Inflammatory macrophage treated with lipopolysaccharide for 1 hour (primary cell): ENCODE measurements at regions not wholly inside any gene's neighbourhood (a gene's known extent, or its start where the extent isn't known, plus 50 kb on each side); places are given as distances from the start of the nearest gene placed in this dataset.
"Not testable (repeated sequence)": the region's sequence is repeated elsewhere in the genome, so short reads cannot be mapped to it uniquely, and the experiment has no call there.

Experiments
- DNase-seq, 2 donors: peaks; one replicate each; pipeline ENCODE4 v3.0.0-alpha.2; 2020 to 2022

DNA sequence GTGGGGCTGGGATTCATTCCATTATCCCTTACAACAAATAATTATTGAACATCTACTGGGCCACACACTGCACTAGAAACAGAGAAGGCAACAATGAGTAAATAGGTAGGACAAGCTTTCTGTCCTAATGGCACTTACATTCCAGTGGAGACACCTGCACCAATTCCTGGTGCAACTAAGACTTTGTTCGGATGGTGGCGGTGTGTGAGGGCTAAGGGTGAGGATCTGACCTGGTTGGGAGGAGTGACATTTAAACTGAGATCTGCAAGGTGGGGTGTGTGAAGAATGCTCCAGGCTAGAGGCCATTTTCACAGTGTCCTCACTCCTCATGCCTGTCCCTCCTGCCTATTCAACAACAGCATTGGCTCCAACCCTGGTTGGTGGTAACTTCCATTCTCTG, 510.0 kb downstream of the XYLT1 start:
- DNase-seq: no peak

DNA sequence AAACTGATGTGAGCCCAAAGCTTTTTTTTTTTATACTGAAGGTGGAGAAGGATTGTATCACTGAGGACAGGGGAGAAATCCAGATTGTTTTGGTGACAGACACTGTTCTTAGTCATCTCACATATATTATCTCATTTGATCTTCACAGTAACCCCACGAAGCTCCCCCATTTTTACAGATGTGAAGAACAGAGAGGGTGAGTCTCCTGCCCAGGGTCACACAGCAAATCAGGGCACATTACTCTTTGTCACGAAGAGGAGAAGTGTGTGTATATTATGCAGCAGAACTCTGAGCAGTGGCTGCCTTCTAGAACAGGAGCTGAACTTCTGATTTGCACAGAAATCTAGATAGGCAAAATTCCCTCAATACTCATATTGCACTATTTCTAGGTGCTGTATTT, 504.3 kb downstream of the XYLT1 start:
- DNase-seq: no peak

- DNase-seq: no peak
Measured at GRCh38 chr16:16971042-16971441, 499.7 kb downstream of the XYLT1 start.

DNA sequence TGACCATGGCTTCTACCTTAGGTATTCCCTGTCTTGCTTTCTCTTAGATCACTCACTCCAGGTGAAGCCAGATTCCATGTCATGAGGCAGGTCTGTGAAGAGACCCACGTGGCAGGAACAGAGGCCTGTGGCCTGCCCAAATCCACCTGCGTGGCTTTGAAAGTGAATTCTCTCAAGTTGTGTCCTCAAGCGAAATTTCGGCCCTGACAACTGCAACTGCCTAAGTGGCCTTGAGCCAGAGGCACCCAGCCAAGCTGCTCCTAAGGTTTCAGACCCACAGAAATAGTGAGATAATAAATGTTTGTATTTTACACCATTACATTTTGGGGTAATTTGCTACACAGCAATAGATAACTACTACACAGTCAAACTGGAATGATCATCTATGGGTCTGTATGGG, 497.9 kb downstream of the XYLT1 start:
- DNase-seq: no peak

DNA sequence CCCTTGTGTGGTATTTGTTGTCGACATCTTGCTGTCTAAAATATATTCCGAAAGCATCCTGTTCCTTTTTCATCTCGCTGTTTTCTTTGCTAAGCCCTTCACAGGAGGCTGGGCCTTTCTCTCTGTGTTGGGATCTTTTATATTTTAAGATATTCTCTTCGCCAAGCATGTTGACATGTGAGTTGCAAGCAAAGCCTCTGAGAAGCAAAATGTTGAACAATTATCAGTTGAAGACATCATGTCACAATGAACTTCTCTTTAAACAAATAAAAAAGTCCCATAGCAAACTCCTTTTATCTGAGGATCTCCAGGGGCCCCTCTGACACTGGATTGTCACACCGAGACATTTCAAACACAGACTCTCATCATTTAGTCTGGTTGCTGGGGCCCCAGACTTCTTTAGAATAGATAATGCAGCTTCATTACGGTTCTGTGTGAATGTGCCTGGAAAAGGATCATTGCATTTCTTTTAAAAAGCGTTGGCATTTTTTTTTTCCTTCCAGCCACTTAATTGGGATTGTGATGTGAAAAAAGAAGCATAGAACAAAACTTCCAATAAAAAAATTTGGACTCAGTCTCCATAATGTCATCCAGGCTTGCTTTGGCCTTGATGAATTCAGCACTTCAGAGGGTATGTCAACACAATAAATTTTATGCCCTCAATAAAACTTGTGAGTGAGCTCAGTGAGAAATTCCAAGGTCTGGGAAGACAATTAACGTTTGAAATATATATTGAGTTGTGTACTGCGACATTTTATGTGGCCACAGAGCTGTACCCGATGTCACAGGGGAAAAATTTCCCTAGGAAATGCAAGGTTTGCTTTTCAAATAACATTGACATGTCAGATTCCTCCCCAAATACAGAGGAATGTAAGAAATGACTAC, 496.8 kb downstream of the XYLT1 start:
- DNase-seq: no peak

GRCh38 chr16:16982614-16983013, 488.1 kb downstream of the XYLT1 start:
- DNase-seq: no peak

DNA sequence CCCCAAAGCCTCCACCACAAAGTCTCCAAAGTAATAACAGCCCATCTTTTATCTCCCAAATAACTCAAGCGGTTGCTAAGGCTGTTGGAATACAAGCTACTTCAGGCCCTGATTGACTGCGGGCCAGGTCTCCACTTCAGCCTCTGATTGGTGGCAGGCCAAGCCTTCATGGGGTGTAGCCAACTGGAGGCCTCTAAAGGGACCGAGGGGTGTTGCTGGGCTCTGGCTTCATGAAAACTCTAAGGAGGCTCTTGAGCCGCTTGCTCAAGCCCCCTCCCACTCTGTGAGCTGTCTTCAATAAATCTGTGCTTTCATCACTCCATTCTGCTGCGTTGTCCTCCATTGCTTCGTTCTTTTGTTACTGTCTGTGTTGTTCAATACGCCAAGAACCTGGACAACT, 487.2 kb downstream of the XYLT1 start:
- DNase-seq: no peak

GRCh38 chr16:16984091-16984490, 486.7 kb downstream of the XYLT1 start:
- not testable (repeated sequence) for DNase-seq

GRCh38 chr16:16985707-16986106, 485.1 kb downstream of the XYLT1 start:
- no peak for DNase-seq

GRCh38 chr16:16988963-16989362, 481.8 kb downstream of the XYLT1 start:
- DNase-seq: no peak

DNA sequence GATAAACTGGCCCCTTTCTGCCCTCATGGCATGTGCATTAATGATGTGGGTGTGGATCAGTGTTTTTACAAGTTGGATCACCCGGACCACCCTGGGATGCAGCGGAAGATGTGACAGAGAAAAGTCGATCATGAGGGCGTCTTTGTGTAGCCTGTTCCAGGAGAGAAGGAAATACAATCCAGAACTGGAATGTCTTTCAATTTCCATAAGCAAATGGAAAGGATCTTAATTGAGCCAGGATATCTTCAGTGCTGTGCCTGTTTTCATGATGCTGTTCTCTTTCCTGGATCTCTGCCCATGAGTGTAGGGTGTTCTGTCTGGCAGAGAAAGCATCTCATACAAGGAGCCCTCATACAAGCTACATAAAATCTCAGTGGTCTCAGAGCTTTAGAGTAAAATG, 481.4 kb downstream of the XYLT1 start:
- no peak for DNase-seq

DNA sequence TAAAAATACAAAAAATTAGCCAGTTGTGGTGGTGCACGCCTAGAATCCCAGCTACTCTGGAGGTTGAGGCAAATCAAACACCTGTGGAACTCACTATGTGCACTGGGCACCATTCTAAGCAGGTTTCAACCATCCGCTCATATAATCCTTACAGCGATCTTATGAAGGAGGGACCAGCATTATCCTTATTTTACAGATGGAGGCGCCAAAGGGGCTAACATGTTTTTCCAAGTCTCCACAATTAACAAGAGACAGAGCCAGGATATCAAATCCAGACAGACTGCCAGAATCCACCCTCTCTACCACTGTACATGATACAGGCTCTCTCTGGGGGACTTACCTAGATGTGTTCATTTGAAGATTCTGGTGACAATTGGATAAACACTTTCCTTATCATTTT, 479.0 kb downstream of the XYLT1 start:
- DNase-seq: no peak

GRCh38 chr16:16992975-16993765, 477.6 kb downstream of the XYLT1 start:
- DNase-seq: peak in 1 of 2 donors; percentile 3

- DNase-seq: no peak
Measured at GRCh38 chr16:16994831-16995230, 475.9 kb downstream of the XYLT1 start.

- no peak for DNase-seq
Measured at GRCh38 chr16:16996827-16997226, 473.9 kb downstream of the XYLT1 start.

DNA sequence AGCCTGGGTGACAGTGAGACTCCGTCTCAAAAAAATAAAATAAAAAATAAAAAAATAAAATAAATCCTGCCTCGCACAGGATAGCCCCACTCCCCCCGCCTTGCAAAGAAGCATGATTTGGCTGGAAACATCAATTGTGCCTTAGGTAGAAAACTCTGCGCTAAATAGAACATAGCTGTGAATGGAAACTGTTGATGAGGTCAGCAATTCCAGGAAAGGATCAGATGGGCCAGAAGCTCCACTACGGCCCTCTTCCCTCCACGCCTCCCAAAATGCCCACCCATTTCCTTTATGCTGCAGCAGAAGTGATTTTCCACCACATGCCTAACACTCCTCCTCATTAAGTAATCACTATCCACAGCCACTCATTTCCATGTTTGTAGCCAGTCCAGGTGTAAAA, 473.4 kb downstream of the XYLT1 start:
- no peak for DNase-seq

DNA sequence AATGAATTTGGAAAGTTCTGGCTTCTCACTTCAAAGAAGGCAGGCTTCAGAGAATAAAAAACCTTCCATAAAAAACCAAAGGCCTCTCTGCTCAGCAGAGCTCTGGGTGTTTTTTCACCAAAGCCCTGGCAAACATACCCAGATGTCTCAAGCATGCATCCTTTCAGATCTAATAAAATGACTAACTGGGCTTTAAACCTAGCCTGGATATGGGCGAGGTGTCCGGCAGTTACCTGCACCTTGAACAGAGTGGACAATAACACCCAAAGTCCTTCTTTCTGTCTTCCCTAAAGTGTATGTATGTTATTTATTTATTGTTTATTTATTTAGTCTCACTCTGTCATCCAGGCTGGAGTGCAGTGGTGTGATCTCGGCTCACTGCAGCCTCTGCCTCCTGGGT, 469.3 kb downstream of the XYLT1 start:
- DNase-seq: no peak

DNA sequence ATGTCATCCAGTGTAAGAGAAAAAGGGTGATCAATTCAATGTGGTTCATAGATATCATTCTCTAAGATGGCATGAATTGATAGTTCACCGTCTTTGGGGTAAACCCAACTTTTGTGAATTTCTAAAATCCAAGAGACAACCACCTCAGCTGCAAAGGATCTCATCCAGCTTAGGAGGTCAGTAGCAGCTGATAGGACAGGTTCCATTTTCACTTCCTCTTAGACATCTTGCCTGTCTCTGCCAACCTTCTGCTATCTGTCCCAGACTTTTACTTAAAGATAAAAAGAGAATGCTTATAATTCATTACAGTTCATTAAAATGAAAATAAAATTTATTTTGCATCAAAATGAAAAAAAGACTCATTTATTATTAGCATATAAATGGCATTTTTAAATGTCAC, 468.2 kb downstream of the XYLT1 start:
- no peak for DNase-seq

GRCh38 chr16:17005963-17006362, 464.8 kb downstream of the XYLT1 start:
- DNase-seq: not testable (repeated sequence)

DNA sequence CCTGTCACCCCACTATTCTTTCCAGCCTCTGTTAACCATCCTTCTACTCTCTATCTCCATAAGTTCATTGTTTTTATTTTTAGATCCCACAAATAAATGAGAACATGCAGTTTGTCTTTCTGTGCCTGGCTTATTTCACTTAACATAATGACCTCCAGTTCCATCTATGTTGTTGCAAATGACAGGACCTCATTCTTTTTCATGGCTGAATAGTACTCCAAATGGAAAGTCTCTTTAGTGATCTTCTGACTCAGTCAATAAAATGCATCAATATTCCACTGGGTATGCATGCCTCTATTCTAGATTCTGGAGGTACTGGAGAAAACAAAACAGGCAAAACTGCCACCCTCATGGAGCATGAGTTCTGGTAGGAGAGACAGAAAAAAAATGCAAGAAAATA, 459.0 kb downstream of the XYLT1 start:
- no peak for DNase-seq

GRCh38 chr16:17013038-17013437, 457.7 kb downstream of the XYLT1 start:
- no peak for DNase-seq

- DNase-seq: no peak
Measured at GRCh38 chr16:17014484-17015121, 456.2 kb downstream of the XYLT1 start.

GRCh38 chr16:17015702-17016101, 455.1 kb downstream of the XYLT1 start:
- DNase-seq: no peak

GRCh38 chr16:17017442-17017841, 453.3 kb downstream of the XYLT1 start:
- no peak for DNase-seq
